K562 (cell line): ENCODE measurements at regions not wholly inside any gene's neighbourhood (a gene's known extent, or its start where the extent isn't known, plus 50 kb on each side); places are given as distances from the start of the nearest gene placed in this dataset.

ENCODE experiments used
- CBX8 ChIP-seq: fragments of 200-600 bp; sonication (generic); IDR thresholded peaks from 2 replicates; pipeline ENCODE4 v1.6.1; 2012; ENCODE audit warnings: borderline replicate concordance, mixed run types, low read depth, mild to moderate bottlenecking, moderate library complexity, mixed read lengths, low read length, control low read depth, inconsistent platforms; ENCODE audit not compliant: poor library complexity, severe bottlenecking; ENCODE audit errors: extremely low read depth
- CCAR2 ChIP-seq: fragments of 200-400 bp; formaldehyde crosslinking; IDR thresholded peaks from 2 replicates; pipeline ENCODE4 v1.6.1; 2017; ENCODE audit warnings: mild to moderate bottlenecking, low read depth, low read length
- GTF2E2 ChIP-seq: fragments of 200-800 bp; sonication (Bioruptor generic); IDR thresholded peaks from 2 replicates; pipeline ENCODE4 v1.6.1; 2016; ENCODE audit warnings: missing genetic modification characterization, missing compliant biosample characterization
- HNRNPUL1 ChIP-seq: fragments of 200-400 bp; formaldehyde crosslinking; IDR thresholded peaks from 2 replicates; pipeline ENCODE4 v1.6.1; 2017; ENCODE audit warnings: low read length
- PATZ1 ChIP-seq: fragments of 250-450 bp; sonication (Bioruptor Pico); IDR thresholded peaks from 2 replicates; pipeline ENCODE4 v1.5.0; 2020; ENCODE audit warnings: mild to moderate bottlenecking, borderline replicate concordance
- RFX5 ChIP-seq: IDR thresholded peaks from 2 replicates; pipeline ENCODE4 v1.6.1; 2011; ENCODE audit warnings: low read depth, mild to moderate bottlenecking, improper control_type of control experiment, low read length
- SP1 ChIP-seq: sonication (generic); formaldehyde crosslinking; IDR thresholded peaks from 2 replicates; pipeline ENCODE4 v1.8.1; 2022; ENCODE audit warnings: mild to moderate bottlenecking, missing genetic modification reagents
- STAG1 ChIP-seq: sonication (generic); formaldehyde crosslinking; IDR thresholded peaks from 2 replicates; pipeline ENCODE4 v1.5.0; 2020; ENCODE audit warnings: missing genetic modification reagents, borderline replicate concordance
- ZNF165 ChIP-seq: fragments of 250-450 bp; sonication (Bioruptor Pico); IDR thresholded peaks from 2 replicates; pipeline ENCODE4 v1.4.0; 2020; ENCODE audit warnings: borderline replicate concordance
- TF ChIP-seq, protein P1 (sequence below): sonication (generic); formaldehyde crosslinking; IDR thresholded peaks from 2 replicates; pipeline ENCODE4 v1.5.0; 2020; ENCODE audit warnings: missing genetic modification reagents

GRCh38 chr5:60101573-60101972, 208.0 kb upstream of the PDE4D start:
- TF ChIP-seq ZNF165 (CRISPR knock-in tag), result no peak
- TF ChIP-seq, protein P1, sequence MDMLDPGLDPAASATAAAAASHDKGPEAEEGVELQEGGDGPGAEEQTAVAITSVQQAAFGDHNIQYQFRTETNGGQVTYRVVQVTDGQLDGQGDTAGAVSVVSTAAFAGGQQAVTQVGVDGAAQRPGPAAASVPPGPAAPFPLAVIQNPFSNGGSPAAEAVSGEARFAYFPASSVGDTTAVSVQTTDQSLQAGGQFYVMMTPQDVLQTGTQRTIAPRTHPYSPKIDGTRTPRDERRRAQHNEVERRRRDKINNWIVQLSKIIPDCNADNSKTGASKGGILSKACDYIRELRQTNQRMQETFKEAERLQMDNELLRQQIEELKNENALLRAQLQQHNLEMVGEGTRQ, result no peak
- TF ChIP-seq STAG1 (CRISPR knock-in tag), result no peak
- no peak for TF ChIP-seq SP1 (CRISPR knock-in tag)
- TF ChIP-seq CBX8, result no peak
- TF ChIP-seq PATZ1 (CRISPR knock-in tag), result no peak
- no peak for TF ChIP-seq GTF2E2 (tag)
- TF ChIP-seq RFX5, result no peak
- no peak for TF ChIP-seq CCAR2
- TF ChIP-seq HNRNPUL1, result no peak
